ENCODE measurements at regions not wholly inside any gene's neighbourhood (a gene's known extent, or its start where the extent isn't known, plus 50 kb on each side); places are given as distances from the start of the nearest gene placed in this dataset.

- H3K4me1 ChIP-seq (ENCODE audit: control insufficient read depth in 1 of 2, insufficient read depth in 2 of 2, low read depth in 1 of 2, low read length in 1 of 2): no peaks in the 10 kb centered on the region
- H4K20me1 ChIP-seq (ENCODE audit: insufficient read depth): no peaks in the 10 kb centered on the region
- ChIA-PET POLR2A (no interaction called here), CTCF (interaction anchor here (1.1 kb wide), 1 partner anchor 15 kb away, joined by 6 read pairs; no protein-coding TSS in a partner anchor)
- no peaks in the 10 kb centered on the region for H3K27me3 ChIP-seq (ENCODE audit: insufficient read depth)
- H3K9me2 ChIP-seq: no peaks in the 10 kb centered on the region
- no peak overlapping the region for H3K4me2 ChIP-seq
- no peaks in the 10 kb centered on the region for H3K36me3 ChIP-seq (replicated peaks in 1 of 2; ENCODE audit: control insufficient read depth in 1 of 2, insufficient read depth in 2 of 2, low read length in 1 of 2)
- H3K4me3 ChIP-seq (ENCODE audit: low read depth in 2 of 2, low read length in 1 of 2): no peak overlapping the region
- H2AFZ ChIP-seq (ENCODE audit: low read depth): no peak overlapping the region
- H3K9me3 ChIP-seq: no peaks in the 10 kb centered on the region
- no peak for TF ChIP-seq RAD21 (IDR thresholded peaks at IDR 0.05; ENCODE audit: low read length)
- TF ChIP-seq MXI1 (IDR thresholded peaks at IDR 0.05; ENCODE audit: low read depth, low read length): no peak
- TF ChIP-seq REST (IDR thresholded peaks at IDR 0.05; ENCODE audit: low read depth, low read length): no peak
- TF ChIP-seq FOXJ3 (CRISPR knock-in tag; IDR thresholded peaks at IDR 0.05): no peak
- TF ChIP-seq USF1 (IDR thresholded peaks at IDR 0.05; ENCODE audit: borderline replicate concordance, low read depth): no peak
- TF ChIP-seq MEF2A (IDR thresholded peaks at IDR 0.05; ENCODE audit: borderline replicate concordance, low read depth): no peak
- no peak for TF ChIP-seq NRF1 (IDR thresholded peaks at IDR 0.05; ENCODE audit: low read depth, low read length)
- TF ChIP-seq FOXM1 (IDR thresholded peaks at IDR 0.05; ENCODE audit: low read depth): no peak
- no peak for TF ChIP-seq POLR2AphosphoS5 (IDR thresholded peaks at IDR 0.05; ENCODE audit: low read depth, low read length)
- no peak for TF ChIP-seq NFIC (IDR thresholded peaks at IDR 0.05; ENCODE audit: borderline replicate concordance)
- TF ChIP-seq RXRA (IDR thresholded peaks at IDR 0.05; ENCODE audit: borderline replicate concordance, low read depth): no peak
- no peak for TF ChIP-seq JUND (IDR thresholded peaks at IDR 0.05)
- TF ChIP-seq FOSL2 (IDR thresholded peaks at IDR 0.05; ENCODE audit: borderline replicate concordance, low read depth): no peak
- TF ChIP-seq SIN3A (IDR thresholded peaks at IDR 0.05; ENCODE audit: borderline replicate concordance, low read depth, low read length): no peak
- no peak for TF ChIP-seq TCF12 (IDR thresholded peaks at IDR 0.05)
- TF ChIP-seq TEAD4 (IDR thresholded peaks at IDR 0.05; ENCODE audit: borderline replicate concordance, insufficient read depth): no peak
- TF ChIP-seq RFX5 (IDR thresholded peaks at IDR 0.05; ENCODE audit: low read length): no peak
- no peak for TF ChIP-seq ELF1 (IDR thresholded peaks at IDR 0.05)
- no peak for TF ChIP-seq PBX3 (IDR thresholded peaks at IDR 0.05)
- TF ChIP-seq EP300 (IDR thresholded peaks at IDR 0.05; ENCODE audit: borderline replicate concordance in 1 of 2, low read depth in 1 of 2, low read length in 1 of 2): no peak
- H3K9ac ChIP-seq: no peak overlapping the region
- no peaks in the 10 kb centered on the region for H3K79me2 ChIP-seq (ENCODE audit: insufficient read depth)
- WGBS (ENCODE audit: low lambda C conversion rate): 0% methylated on average over 3 of the region's 4 CpGs
- no peak overlapping the region for H3K27ac ChIP-seq (ENCODE audit: low read depth in 2 of 2, low read length in 1 of 2)
- no peak for DNase-seq
- H3F3A ChIP-seq (replicated peaks; ENCODE audit: insufficient read depth): no peaks in the 10 kb centered on the region
These were observed 208.2 kb downstream of the WDR11 start for GRCh38 chr10:121059351-121059750.

All from SK-N-SH (cell line).